DMS153 treated with DMSO at 0.1 percent for 48 hours (cell line): ENCODE measurements at regions not wholly inside any gene's neighbourhood (a gene's known extent, or its start where the extent isn't known, plus 50 kb on each side); places are given as distances from the start of the nearest gene placed in this dataset.

Experiments used
- DNase-seq: peaks from one replicate; lab custom pipeline; 2025; ENCODE audit not compliant: unreplicated experiment; lab: John Stamatoyannopoulos, UW

- DNase-seq, result no peak
Measured at GRCh38 chr4:125433453-125433852, 118.7 kb downstream of the FAT4 start.

DNA sequence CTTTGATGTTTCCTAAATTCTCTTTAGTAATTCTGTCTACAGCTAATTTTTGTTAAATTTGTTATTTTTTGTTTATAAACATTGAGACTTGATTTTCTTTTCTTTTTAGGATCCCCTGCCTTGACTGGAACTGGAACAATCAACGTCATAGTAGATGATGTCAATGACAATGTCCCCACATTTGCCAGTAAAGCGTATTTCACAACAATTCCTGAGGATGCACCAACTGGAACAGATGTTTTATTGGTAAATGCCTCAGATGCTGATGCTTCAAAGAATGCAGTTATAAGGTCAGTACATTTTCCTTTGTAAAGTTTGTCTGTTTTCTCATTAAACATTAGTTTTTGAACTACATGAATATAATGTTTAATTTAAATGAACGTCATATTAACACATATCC is 119.4 kb downstream of the FAT4 start:
- DNase-seq, result no peak

GRCh38 chr4:125440814-125441213 is 126.1 kb downstream of the FAT4 start:
- no peak for DNase-seq

DNA sequence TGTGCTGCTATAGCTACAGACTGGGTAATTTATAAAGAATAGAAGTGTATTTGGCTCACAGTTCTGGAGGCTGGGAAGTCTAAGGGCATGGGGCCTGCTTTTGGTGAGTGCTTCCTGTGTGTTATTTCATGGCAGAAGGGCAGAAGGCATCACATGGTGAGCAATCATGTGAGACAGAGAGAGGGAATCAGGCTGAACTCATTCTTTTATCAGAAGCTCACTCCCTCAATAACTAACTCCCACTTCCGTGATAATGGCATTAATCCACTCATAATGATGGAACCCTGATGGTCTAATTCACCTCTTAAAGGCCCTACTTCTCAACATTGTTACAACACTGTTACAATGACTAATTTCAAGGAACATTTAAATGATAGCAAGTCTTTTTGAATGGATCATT is 129.4 kb downstream of the FAT4 start:
- no peak for DNase-seq

DNA sequence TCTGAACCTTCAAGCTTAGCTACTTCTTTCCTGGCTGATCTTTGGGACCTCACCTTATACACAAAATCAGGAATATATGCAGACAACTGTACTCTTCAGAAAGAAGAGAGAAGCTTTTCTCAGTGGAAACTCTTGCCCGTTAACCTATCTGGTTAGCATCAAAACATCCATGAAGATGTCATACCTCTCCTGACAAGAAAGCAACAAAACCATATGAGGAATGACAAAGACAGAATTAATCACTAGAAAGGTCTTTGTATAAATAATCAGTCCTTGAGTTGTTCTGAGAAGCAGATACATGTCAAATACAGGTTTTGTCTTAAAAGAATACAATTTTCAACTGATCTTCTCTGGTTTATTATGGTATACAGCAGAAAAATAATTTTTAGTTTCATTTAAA is 130.8 kb downstream of the FAT4 start:
- DNase-seq, result no peak

DNA sequence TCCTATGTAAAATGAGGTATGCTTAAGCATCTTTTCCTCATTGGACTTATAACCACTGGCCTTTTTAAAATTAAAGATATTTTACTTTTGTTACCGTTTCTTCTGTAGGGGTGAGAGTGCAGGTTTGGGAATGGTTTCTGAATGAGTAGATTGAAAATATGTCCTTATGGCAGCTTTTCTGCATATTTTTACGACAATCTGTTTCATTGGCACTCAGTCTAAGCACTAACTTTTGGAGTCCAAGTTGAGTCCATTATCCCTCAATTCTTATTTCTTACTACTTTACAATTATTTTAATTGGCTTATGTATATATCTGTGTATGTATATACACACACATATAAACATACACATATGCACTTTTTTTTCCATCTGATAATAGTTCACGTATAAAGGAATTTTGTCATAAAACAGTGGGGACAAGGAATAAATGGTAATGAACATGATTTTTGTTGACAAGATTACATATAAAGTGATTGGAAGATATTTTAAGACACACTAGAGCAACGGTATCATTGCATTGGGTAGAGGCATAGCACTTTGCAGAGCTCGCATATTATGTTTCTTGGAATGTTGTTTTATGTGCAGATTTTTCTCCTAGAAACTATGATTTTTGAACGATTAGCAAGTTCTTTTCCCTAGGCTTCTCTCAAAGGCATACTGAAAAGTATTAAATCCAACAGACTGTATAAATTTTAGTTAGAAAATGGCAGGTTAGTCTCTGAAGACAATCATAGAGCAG is 133.0 kb downstream of the FAT4 start:
- DNase-seq, result no peak

DNA sequence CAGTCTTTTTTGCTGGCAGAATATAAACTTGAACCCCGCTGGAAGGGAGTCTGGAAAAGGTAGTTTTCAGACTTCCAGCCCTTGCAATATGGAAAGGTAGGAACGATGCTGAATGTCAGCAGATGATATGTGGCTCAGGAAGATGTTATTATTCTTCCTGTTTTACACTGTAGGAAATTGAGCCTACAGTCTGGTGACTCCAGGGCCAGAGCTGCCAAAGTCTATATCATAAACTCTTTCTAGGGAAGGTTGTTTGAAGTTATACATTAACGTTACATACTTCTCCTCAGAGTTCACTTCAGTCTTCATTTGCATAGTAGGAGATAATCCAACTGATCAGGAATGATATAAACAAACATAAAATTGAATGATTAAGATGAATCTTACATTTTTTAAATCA is 141.3 kb downstream of the FAT4 start:
- DNase-seq, result no peak

DNA sequence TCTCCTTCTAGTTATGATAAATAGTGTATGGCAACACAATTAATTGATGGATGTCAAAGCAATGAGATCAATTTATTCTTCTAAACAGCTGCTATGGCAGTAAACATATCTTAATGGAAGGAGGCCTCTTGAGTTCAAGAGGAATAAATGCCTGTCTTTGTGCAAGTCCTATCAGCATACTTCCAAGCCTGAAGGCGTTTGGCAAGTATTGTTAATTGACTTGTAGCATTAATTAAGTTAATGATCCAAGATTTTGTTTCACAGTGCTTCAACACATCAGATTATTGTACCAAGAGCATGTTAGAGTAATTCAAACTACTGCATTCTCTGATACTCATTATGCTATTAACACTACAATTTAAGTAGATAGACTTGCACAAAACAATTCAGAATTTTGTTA is 144.8 kb downstream of the FAT4 start:
- DNase-seq, result no peak

- no peak for DNase-seq
Measured at GRCh38 chr4:125461676-125462363, 147.1 kb downstream of the FAT4 start.

- DNase-seq, result no peak
Measured at GRCh38 chr4:125464146-125464545, 149.4 kb downstream of the FAT4 start.

DNA sequence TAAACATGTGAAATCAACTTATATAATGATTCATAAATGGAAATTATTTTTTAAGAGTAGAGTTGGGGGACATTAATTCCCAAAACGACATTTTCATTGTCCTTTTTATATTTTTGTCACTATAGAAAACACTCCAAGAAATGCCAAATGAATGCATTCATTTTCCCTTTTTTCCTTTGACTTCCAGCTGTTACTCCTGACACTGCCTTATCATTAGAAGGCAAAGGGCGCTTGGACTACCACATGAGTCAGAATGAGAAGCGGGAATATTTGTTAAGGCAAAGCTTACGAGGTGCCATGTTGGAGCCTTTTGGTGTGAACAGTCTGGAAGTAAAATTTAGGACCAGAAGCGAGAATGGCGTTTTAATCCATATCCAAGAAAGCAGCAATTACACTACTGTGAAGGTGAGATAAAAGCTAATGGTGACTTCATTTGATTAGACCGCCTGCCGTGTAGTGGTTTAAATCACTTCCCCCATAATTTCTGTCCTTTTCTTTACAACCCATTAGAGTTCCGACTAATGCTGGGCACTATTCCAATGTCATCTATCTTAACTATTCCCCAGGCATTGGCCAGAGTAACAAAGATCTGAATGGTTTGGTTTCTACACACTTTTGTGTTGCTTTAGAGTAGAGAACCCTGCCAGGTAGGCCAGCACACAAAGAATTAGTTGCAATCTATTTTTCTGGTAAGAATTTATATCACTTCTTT is 166.7 kb downstream of the FAT4 start:
- peak; percentile 11 for DNase-seq

- DNase-seq, result no peak
Measured at GRCh38 chr4:125482822-125483221, 168.1 kb downstream of the FAT4 start.

DNA sequence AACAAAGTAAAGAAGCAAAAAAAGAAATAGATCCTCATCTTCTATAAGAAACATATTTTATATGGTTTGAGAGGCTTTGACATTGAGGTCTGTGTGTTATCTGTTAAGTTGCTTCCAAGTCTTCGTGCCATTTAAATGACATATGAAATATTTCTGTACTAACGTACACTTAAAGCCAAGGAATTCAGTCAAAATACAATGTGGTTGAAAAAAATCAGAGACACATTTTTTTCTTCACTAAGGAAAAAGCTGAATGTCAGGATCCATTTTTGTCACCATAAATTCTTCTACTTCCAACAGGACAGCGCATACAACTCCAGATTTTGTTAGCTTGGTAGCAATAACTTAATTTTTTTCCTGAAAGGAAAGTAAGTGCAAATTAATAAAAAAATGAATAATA is 168.5 kb downstream of the FAT4 start:
- DNase-seq, result no peak

DNA sequence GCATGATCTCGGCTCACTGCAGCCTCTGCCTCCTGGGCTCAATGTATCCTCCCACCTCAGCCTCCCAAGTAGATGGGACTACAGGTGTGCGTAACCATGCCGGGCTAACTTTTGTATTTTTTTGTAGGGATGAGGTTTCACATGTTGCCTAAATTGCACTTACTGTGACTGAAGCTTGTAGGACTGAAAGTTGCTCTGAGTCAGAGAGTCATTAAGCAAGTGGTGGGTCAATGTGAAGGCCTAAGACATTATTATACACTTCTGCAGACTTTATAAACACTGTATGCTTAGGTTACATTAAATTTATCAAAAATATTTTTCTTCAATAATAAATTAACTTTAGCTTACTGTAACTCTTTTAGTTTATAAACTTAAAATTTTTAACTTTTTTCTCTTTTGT is 170.2 kb downstream of the FAT4 start:
- no peak for DNase-seq

- DNase-seq, result no peak
Measured at GRCh38 chr4:125486351-125486750, 171.6 kb downstream of the FAT4 start.

DNA sequence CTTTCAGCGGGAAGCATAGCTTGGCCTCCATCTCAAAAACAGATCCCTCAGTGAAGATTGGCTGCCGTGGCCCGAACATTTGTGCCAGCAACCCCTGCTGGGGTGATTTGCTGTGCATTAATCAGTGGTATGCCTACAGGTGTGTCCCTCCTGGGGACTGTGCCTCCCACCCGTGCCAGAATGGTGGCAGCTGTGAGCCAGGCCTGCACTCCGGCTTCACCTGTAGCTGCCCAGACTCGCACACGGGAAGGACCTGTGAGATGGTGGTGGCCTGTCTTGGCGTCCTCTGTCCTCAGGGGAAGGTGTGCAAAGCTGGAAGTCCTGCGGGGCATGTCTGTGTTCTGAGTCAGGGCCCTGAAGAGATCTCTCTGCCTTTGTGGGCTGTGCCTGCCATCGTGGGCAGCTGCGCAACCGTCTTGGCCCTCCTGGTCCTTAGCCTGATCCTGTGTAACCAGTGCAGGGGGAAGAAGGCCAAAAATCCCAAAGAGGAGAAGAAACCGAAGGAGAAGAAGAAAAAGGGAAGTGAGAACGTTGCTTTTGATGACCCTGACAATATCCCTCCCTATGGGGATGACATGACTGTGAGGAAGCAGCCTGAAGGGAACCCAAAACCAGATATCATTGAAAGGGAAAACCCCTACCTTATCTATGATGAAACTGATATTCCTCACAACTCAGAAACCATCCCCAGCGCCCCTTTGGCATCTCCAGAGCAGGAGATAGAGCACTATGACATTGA is 175.4 kb downstream of the FAT4 start:
- no peak for DNase-seq

GRCh38 chr4:125492957-125493356 is 178.2 kb downstream of the FAT4 start:
- no peak for DNase-seq

GRCh38 chr4:125497861-125498260 is 183.1 kb downstream of the FAT4 start:
- no peak for DNase-seq

GRCh38 chr4:125498981-125499380 is 184.2 kb downstream of the FAT4 start:
- DNase-seq, result no peak

DNA sequence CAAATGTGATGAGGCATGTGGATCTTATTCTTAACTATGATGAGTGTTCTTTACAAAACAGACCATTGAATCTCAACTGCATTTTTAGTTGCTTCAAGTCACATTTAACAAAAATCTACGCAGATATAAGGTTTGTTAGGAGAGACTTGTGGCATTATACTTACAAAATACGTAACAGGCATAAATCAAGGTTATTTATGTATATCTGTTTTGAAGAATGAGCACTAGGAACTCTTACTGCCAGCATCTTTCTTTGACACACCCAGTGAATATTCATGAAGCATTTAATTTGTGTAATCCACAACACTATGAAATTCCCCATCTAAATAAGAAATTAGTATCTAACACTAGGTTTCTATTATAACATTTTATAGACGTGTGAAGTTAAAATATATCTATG is 186.3 kb downstream of the FAT4 start:
- DNase-seq, result no peak

GRCh38 chr4:125501568-125501967 is 186.8 kb downstream of the FAT4 start:
- DNase-seq, result no peak

DNA sequence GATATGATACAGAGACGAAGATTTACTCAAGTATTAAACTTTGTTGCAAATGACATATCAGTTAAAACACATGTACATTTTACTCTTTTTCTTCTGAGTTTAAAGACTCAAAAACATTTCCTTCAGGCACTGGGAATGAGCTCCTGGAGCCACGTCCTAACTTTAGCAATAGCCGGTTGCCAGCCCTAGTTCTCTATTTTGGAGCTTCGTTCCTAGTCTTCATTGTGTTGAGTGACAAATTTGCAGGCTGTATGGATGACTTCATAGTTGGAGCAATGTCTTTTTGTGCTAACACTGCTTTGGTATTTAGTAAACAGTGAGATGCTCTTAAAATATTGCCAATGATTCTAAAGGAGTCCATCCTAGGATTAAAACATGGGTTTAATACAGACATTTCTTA is 190.9 kb downstream of the FAT4 start:
- no peak for DNase-seq
